ENCODE measurements at regions not wholly inside any gene's neighbourhood (a gene's known extent, or its start where the extent isn't known, plus 50 kb on each side); places are given as distances from the start of the nearest gene placed in this dataset.
A peak's percentile ranks its signal among the peaks of the same experiment; 100 is the strongest.

GRCh38 chr5:1975898-1976765, 93.4 kb upstream of the IRX4 start:
- Histone ChIP-seq H3K36me3 (ENCODE audit: insufficient read depth, low read length) (no peaks in the 10 kb centered on the region), H3K9me2 (ENCODE audit: low read depth, low read length) (no peaks in the 10 kb centered on the region), H4K20me1 (ENCODE audit: insufficient read depth, low read length) (no peaks in the 10 kb centered on the region), H3K27ac (ENCODE audit: low read depth, low read length, poor library complexity, severe bottlenecking) (no peak overlapping the region), H3K79me2 (ENCODE audit: insufficient read depth, low read length) (no peaks in the 10 kb centered on the region), H3K9me3 (ENCODE audit: low read length) (no peaks in the 10 kb centered on the region), H3K4me2 (ENCODE audit: low read length) (no peak overlapping the region), H3K27me3 (ENCODE audit: insufficient read depth, low read length) (no peaks in the 10 kb centered on the region), H3K4me3 (ENCODE audit: low read depth, low read length, poor library complexity, severe bottlenecking) (no peak overlapping the region), H3K4me1 (ENCODE audit: insufficient read depth, low read length, severe bottlenecking) (no peaks in the 10 kb centered on the region), H2AFZ (ENCODE audit: low read length) (no peak overlapping the region), H3F3A (ENCODE audit: insufficient read depth, low read length) (no peaks in the 10 kb centered on the region), H3K9ac (ENCODE audit: low read length) (no peak overlapping the region)
- TF ChIP-seq EZH2 (IDR thresholded peaks at IDR 0.05; ENCODE audit: borderline replicate concordance, low read length) (no peak), CTCF (IDR thresholded peaks at IDR 0.05; ENCODE audit: low read length) (peak; percentile 52)

- H3K9me3 ChIP-seq (ENCODE audit: low read length), result no peaks in the 10 kb centered on the region
- TF ChIP-seq CTCF (IDR thresholded peaks at IDR 0.05; ENCODE audit: low read length) (no peak), EZH2 (IDR thresholded peaks at IDR 0.05; ENCODE audit: borderline replicate concordance, low read length) (no peak)
- no peaks in the 10 kb centered on the region for H3F3A ChIP-seq (ENCODE audit: insufficient read depth, low read length)
- H4K20me1 ChIP-seq (ENCODE audit: insufficient read depth, low read length), result no peaks in the 10 kb centered on the region
- no peaks in the 10 kb centered on the region for H3K9me2 ChIP-seq (ENCODE audit: low read depth, low read length)
- no peak overlapping the region for H3K9ac ChIP-seq (ENCODE audit: low read length)
- no peak overlapping the region for H2AFZ ChIP-seq (ENCODE audit: low read length)
- no peak overlapping the region for H3K4me2 ChIP-seq (ENCODE audit: low read length)
- no peaks in the 10 kb centered on the region for H3K36me3 ChIP-seq (ENCODE audit: insufficient read depth, low read length)
- H3K4me1 ChIP-seq (ENCODE audit: insufficient read depth, low read length, severe bottlenecking), result no peaks in the 10 kb centered on the region
- no peak overlapping the region for H3K4me3 ChIP-seq (ENCODE audit: low read depth, low read length, poor library complexity, severe bottlenecking)
- H3K79me2 ChIP-seq (ENCODE audit: insufficient read depth, low read length), result no peaks in the 10 kb centered on the region
- H3K27ac ChIP-seq (ENCODE audit: low read depth, low read length, poor library complexity, severe bottlenecking), result no peak overlapping the region
- no peaks in the 10 kb centered on the region for H3K27me3 ChIP-seq (ENCODE audit: insufficient read depth, low read length)
Observed at GRCh38 chr5:1975406-1975715, 92.6 kb upstream of the IRX4 start.

- no peak overlapping the region for H3K9ac ChIP-seq (ENCODE audit: low read length)
- H3K9me3 ChIP-seq (ENCODE audit: low read length), result no peaks in the 10 kb centered on the region
- no peaks in the 10 kb centered on the region for H3F3A ChIP-seq (ENCODE audit: insufficient read depth, low read length)
- no peaks in the 10 kb centered on the region for H3K4me1 ChIP-seq (ENCODE audit: insufficient read depth, low read length, severe bottlenecking)
- no peaks in the 10 kb centered on the region for H3K27me3 ChIP-seq (ENCODE audit: insufficient read depth, low read length)
- H2AFZ ChIP-seq (ENCODE audit: low read length), result no peak overlapping the region
- no peak overlapping the region for H3K4me3 ChIP-seq (ENCODE audit: low read depth, low read length, poor library complexity, severe bottlenecking)
- H3K36me3 ChIP-seq (ENCODE audit: insufficient read depth, low read length), result no peaks in the 10 kb centered on the region
- H4K20me1 ChIP-seq (ENCODE audit: insufficient read depth, low read length), result no peaks in the 10 kb centered on the region
- no peak overlapping the region for H3K27ac ChIP-seq (ENCODE audit: low read depth, low read length, poor library complexity, severe bottlenecking)
- H3K4me2 ChIP-seq (ENCODE audit: low read length), result no peak overlapping the region
- no peaks in the 10 kb centered on the region for H3K9me2 ChIP-seq (ENCODE audit: low read depth, low read length)
- no peaks in the 10 kb centered on the region for H3K79me2 ChIP-seq (ENCODE audit: insufficient read depth, low read length)
- TF ChIP-seq CTCF (IDR thresholded peaks at IDR 0.05; ENCODE audit: low read length) (no peak), EZH2 (IDR thresholded peaks at IDR 0.05; ENCODE audit: borderline replicate concordance, low read length) (no peak)
Observed at GRCh38 chr5:1974501-1975405, 92.0 kb upstream of the IRX4 start.

All from OCI-LY1 (cell line).